GM21576 (cell line): ENCODE measurements at regions not wholly inside any gene's neighbourhood (a gene's known extent, or its start where the extent isn't known, plus 50 kb on each side); places are given as distances from the start of the nearest gene placed in this dataset.

Experiments
- ATAC-seq: cut with Tn5 transposase; IDR thresholded peaks from one replicate; pipeline ENCODE4 v1.9.1; 2021; ENCODE audit warnings: mild to moderate bottlenecking, moderate library complexity; ENCODE audit not compliant: unreplicated experiment

DNA sequence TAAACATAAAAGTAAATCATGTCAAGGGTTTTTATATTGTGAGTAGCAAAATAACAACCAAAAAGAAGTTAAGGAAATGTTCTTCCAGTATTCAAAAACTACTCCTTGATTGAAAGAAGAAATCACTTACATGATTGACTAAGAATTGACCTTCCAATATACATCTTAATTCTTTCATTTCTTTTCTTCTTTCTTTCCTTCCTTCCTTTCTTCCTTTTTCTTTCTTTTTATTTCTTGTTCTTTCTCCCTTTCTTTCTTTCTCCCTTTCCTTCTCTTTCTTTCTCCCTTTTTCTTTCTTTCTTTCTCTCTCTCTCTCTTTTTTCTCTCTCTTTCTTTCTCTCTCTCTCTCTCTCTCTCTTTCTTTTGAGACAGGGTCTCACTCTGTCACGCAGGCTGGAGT, 60.7 kb upstream of the SOX9 start:
- no peak for ATAC-seq

DNA sequence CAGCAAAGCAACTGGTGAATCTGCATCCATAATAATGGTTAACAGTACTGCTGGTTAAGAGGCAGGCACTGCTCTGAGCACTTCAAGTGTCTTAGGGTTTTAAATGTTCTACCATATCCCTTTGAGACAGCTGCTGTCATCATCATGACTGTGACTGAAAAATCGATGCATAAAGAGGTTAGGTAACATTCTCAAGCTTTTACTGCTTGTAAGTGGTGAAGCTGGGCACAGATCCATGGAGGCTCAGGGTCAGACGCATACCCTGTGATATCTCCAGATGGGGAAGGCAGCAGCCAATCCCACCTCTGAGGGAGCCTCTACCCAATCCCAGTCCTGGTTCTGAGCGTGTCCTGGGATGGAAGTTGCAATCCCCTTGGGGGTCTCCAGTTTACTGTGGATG, 57.6 kb upstream of the SOX9 start:
- ATAC-seq = no peak

DNA sequence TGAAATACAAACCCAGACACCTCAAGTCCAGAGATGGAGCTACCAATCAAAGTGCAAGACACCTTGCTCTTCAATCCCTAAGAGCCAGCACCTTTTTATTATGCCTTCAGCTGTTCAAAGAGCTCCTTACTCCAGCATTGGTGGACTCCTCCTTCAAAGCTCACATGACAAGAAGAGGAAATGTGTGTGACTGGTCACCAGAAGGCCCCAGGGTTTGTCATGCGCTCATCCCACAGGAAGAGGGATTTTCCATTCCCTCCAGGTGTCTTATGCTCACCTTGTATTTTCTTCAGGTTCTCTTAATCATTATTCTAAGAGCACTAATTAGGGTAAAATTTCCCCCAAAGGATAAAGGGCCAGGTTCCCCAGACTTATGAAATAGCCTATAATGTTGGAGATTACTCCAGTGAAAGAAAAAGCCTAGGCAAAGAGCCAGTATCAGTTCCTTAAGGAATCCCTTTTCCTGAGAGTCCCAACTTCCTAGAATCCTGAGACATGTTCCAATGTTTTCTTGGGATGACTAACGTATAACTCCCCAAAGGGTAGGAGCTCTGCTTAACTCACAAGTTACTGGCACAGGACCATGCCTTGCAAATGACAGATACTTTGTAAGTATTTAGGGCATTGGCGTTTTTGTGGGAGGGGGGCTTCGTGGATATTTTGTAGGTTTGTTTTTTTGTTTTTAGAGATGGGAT, 56.9 kb upstream of the SOX9 start:
- ATAC-seq = no peak

DNA sequence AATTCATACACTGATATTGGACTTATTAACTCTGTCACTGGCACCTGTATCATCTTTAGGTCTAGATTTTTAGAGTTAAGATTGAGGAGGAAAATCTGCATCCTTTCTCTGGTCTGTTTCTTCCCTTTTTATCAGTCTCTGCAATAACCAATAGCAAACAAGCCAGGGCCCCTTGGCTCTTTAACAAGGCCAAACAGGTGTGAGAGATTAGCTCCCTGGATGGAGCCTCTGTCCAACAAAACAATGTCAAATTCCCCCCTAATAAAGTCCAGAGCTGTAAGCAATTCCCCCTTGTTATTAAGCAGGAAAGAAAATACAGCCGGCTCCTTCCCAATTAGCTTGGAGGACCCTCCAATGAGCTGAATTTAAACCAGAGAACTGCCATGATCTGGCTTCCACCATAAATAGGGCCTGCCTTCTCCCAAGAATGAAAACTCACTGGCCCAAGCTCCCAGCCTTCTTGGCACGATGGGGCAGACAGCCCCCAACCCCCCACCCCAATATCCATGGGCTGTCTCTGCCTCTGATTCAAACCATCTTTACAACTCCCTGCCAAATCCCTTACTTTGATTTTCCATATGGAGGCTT, 56.1 kb upstream of the SOX9 start:
- ATAC-seq = no peak

DNA sequence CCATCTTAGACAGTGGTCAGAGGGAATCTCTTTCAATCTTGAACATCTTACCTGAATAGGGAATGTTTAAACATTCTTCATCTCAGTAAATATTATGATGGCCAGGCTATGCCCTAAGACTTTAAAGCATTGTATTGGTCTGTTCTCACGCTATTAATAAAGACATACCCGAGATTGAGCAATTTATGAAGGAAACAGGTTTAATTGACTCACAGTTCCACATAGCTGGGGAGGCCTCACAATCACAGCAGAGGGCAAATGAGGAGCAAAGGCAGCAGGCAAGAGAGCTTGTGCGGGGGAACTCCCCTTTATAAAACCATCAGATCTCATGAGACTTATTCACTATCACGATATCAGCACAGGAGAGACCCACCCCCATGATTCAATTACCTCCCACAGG, 55.3 kb upstream of the SOX9 start:
- no peak for ATAC-seq

DNA sequence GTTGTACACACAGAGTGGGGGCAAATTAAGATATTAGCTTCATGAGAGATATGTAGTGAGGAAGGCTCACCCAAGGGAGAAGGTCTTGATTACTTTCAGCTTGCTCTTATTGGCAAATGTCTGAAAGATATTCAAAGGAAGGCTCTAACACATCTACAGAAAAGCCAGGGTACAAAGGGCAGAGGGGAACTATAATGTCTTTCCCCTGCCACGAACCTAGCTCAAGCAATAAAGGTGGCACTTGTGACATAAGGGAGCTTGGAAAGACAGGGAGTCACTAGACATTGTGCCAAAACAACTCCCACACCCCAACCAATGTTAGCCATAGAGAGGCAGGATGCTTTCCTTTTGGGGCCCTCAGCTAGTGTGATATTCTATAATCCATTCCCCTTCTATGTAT, 52.2 kb upstream of the SOX9 start:
- ATAC-seq = no peak

DNA sequence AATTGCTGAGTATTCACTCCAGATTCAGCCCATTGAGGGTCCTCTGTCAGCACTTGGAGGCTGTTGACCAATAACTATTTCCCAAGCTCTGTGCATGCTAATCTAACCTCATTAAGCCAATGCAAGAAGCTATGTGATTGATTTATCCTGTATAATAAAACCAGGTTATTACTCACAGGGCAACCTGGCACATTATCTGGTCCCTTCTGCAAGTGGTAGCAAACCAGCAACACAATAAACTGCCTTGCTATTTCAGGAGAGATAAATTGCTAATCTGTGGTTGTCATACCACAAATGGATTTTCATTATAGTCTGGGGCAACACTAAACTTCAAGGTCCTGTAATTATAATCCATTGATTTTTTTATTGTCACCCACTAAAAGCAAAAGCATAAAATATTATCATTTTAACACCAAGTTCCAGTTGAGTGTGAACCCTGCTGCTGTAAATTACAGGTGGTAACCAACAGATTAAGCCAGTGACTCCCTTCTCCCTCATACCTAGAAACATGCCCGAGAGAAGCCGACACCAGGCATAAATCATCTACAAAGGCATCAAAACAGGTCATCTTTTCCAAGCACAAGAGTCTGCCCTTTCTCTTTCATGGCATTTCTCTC, 51.1 kb upstream of the SOX9 start:
- no peak for ATAC-seq
